H1 (cell line): ENCODE measurements at regions not wholly inside any gene's neighbourhood (a gene's known extent, or its start where the extent isn't known, plus 50 kb on each side); places are given as distances from the start of the nearest gene placed in this dataset.

Experiments used
- CTCF ChIA-PET: fragments of 300-600 bp; sonication (Branson Sonifier 250); formaldehyde crosslinking; loops from one replicate; lab custom pipeline; 2021; ENCODE audit not compliant: partially characterized antibody; lab: Charles Lee
- POLR2A ChIA-PET: fragments of 300-600 bp; sonication (Branson Sonifier 250); formaldehyde crosslinking; loops from one replicate; lab custom pipeline; 2021; ENCODE audit warnings: inconsistent platforms; ENCODE audit not compliant: partially characterized antibody; lab: Charles Lee
- DNase-seq, 2 experiments: peaks; one replicate each; pipeline versions ENCODE4 v3.0.0 to v3.0.0-alpha.2; 2010 to 2022; ENCODE audit warnings: low spot score in 2 of 2, low read depth in 1 of 2, mixed read lengths in 1 of 2
- FAIRE-seq: peaks from 2 replicates; lab custom pipeline; 2011; peaks lifted over from hg19 to GRCh38; lab: Jason Lieb, UNC
- H2AFZ ChIP-seq: 2 replicates; pipeline ENCODE4 v1.8.1; 2012; ENCODE audit warnings: low read length, inconsistent platforms
- H2AK5ac ChIP-seq: 2 replicates; pipeline ENCODE4 v1.6.1; 2013; ENCODE audit warnings: low read depth, low read length
- H2BK120ac ChIP-seq: replicated peaks from 2 replicates; pipeline ENCODE3; 2013; ENCODE audit warnings: low read depth, low read length, inconsistent platforms
- H2BK12ac ChIP-seq: 2 replicates; pipeline ENCODE4 v1.6.1; 2013; ENCODE audit warnings: low read depth, low read length
- H2BK15ac ChIP-seq: 2 replicates; pipeline ENCODE4 v1.6.1; 2013; ENCODE audit warnings: low read length
- H2BK20ac ChIP-seq: 2 replicates; pipeline ENCODE4 v1.6.1; 2013; ENCODE audit warnings: low read length
- H2BK5ac ChIP-seq: 2 replicates; pipeline ENCODE4 v1.6.1; 2013; ENCODE audit warnings: low read depth, low read length
- H3K14ac ChIP-seq: 2 replicates; pipeline ENCODE4 v1.6.1; 2013; ENCODE audit warnings: inconsistent platforms; ENCODE audit not compliant: insufficient read length
- H3K18ac ChIP-seq: 2 replicates; pipeline ENCODE4 v1.6.1; 2013; ENCODE audit warnings: low read length; ENCODE audit errors: extremely low read depth
- H3K23ac ChIP-seq: 2 replicates; pipeline ENCODE4 v1.6.1; 2013; ENCODE audit warnings: inconsistent platforms; ENCODE audit not compliant: insufficient read length
- H3K23me2 ChIP-seq: 2 replicates; pipeline ENCODE4 v1.6.1; 2013; ENCODE audit warnings: low read depth, low read length
- H3K27ac ChIP-seq: 2 replicates; pipeline ENCODE4 v1.6.1; 2011; ENCODE audit warnings: low read depth, low read length, inconsistent platforms
- H3K27me3 ChIP-seq, 4 experiments: replicated peaks in 1 of 4; 1 replicate in 1 of 4; 2 replicates in 3 of 4; pipeline versions ENCODE4 v1.6.1 to v1.8.1; 2011 to 2013; ENCODE audit warnings: low read length in 3 of 4, mild to moderate bottlenecking in 3 of 4, inconsistent platforms in 2 of 4, mixed read lengths in 2 of 4, moderate library complexity in 1 of 4; ENCODE audit not compliant: control insufficient read depth in 3 of 4, insufficient read depth in 3 of 4; ENCODE audit errors: extremely low read depth in 1 of 4
- H3K36me3 ChIP-seq, 4 experiments: 2 replicates each; pipeline versions ENCODE4 v1.6.1 to v1.8.1; 2011 to 2013; ENCODE audit warnings: mild to moderate bottlenecking in 4 of 4, low read length in 3 of 4, moderate library complexity in 2 of 4, control low read depth in 1 of 4, inconsistent platforms in 1 of 4; ENCODE audit not compliant: insufficient read depth in 4 of 4, control insufficient read depth in 2 of 4
- H3K4ac ChIP-seq: replicated peaks from 2 replicates; pipeline ENCODE3; 2013; ENCODE audit warnings: low read length, low read depth, mixed read lengths, inconsistent platforms; ENCODE audit not compliant: insufficient read length
- H3K4me1 ChIP-seq, 4 experiments: replicated peaks in 1 of 4; 1 replicate in 1 of 4; 2 replicates in 3 of 4; pipeline versions ENCODE4 v1.6.1 to v1.8.1; 2011 to 2013; ENCODE audit warnings: low read length in 3 of 4, inconsistent platforms in 2 of 4, mixed read lengths in 1 of 4; ENCODE audit not compliant: insufficient read depth in 4 of 4, control insufficient read depth in 3 of 4
- H3K4me2 ChIP-seq, 2 experiments: 2 replicates each; pipeline versions ENCODE4 v1.6.1 to v1.8.1; 2011 to 2013; ENCODE audit warnings: low read depth in 2 of 2, low read length in 2 of 2, control low read depth in 1 of 2, inconsistent platforms in 1 of 2, mild to moderate bottlenecking in 1 of 2; ENCODE audit not compliant: insufficient read depth in 1 of 2
- H3K4me3 ChIP-seq, 4 experiments: fragments of 200-600, 300-600 bp in 1 of 4; sonication (generic), shearing (Covaris generic), sonication (Bioruptor Twin) in 1 of 4; 2 replicates each; pipeline versions ENCODE4 v1.5.1 to v1.8.1; 2011 to 2016; ENCODE audit warnings: low read length in 4 of 4, low read depth in 3 of 4, control low read depth in 2 of 4, inconsistent platforms in 2 of 4, mild to moderate bottlenecking in 2 of 4, mixed read lengths in 1 of 4, moderate library complexity in 1 of 4; ENCODE audit not compliant: insufficient read depth in 2 of 4; ENCODE audit errors: extremely low read depth in 1 of 4
- H3K56ac ChIP-seq: replicated peaks from 2 replicates; pipeline ENCODE3; 2013; ENCODE audit warnings: low read depth, mild to moderate bottlenecking, mixed read lengths, low read length, inconsistent platforms; ENCODE audit not compliant: insufficient read length
- H3K79me1 ChIP-seq: 2 replicates; pipeline ENCODE4 v1.6.1; 2013; ENCODE audit warnings: low read depth, low read length, control low read depth
- H3K79me2 ChIP-seq, 2 experiments: 2 replicates each; pipeline versions ENCODE4 v1.6.1 to v1.8.1; 2012 to 2013; ENCODE audit warnings: low read length in 2 of 2, mild to moderate bottlenecking in 2 of 2, inconsistent platforms in 1 of 2; ENCODE audit not compliant: insufficient read depth in 2 of 2, control insufficient read depth in 1 of 2
- H3K9ac ChIP-seq, 4 experiments: replicated peaks in 1 of 4; 1 replicate in 1 of 4; 2 replicates in 3 of 4; pipeline versions ENCODE4 v1.6.1 to v1.8.1; 2011 to 2013; ENCODE audit warnings: low read depth in 3 of 4, low read length in 3 of 4, control low read depth in 2 of 4, mild to moderate bottlenecking in 2 of 4, moderate library complexity in 2 of 4, inconsistent platforms in 1 of 4; ENCODE audit errors: extremely low read depth in 1 of 4
- H3K9me3 ChIP-seq, 2 experiments: 2 replicates each; pipeline versions ENCODE4 v1.6.1 to v1.8.1; 2012 to 2013; ENCODE audit warnings: mild to moderate bottlenecking in 2 of 2, moderate library complexity in 2 of 2, control low read depth in 1 of 2, inconsistent platforms in 1 of 2, low read depth in 1 of 2, low read length in 1 of 2, mixed read lengths in 1 of 2; ENCODE audit not compliant: insufficient read depth in 2 of 2
- H4K20me1 ChIP-seq, 2 experiments: replicated peaks in 1 of 2; 2 replicates each; pipeline versions ENCODE3 to v1.8.1; 2011 to 2013; ENCODE audit warnings: inconsistent platforms in 2 of 2, low read length in 2 of 2, mild to moderate bottlenecking in 1 of 2; ENCODE audit not compliant: insufficient read depth in 2 of 2, control insufficient read depth in 1 of 2
- H4K5ac ChIP-seq: 2 replicates; pipeline ENCODE4 v1.6.1; 2013; ENCODE audit warnings: low read length, low read depth, mixed read lengths, inconsistent platforms; ENCODE audit not compliant: insufficient read length
- H4K8ac ChIP-seq: 2 replicates; pipeline ENCODE4 v1.8.0; 2013; ENCODE audit warnings: mild to moderate bottlenecking, moderate library complexity, low read length, inconsistent platforms; ENCODE audit not compliant: insufficient read depth; ENCODE audit errors: extremely low read depth
- H4K91ac ChIP-seq: replicated peaks from 2 replicates; pipeline ENCODE3; 2013; ENCODE audit warnings: low read length, mixed read lengths, inconsistent platforms; ENCODE audit not compliant: insufficient read length
- BRCA1 ChIP-seq: IDR thresholded peaks from 2 replicates; pipeline ENCODE4 v1.6.1; 2012; ENCODE audit warnings: low read depth, low read length, improper control_type of control experiment
- NANOG ChIP-seq: IDR thresholded peaks from 2 replicates; pipeline ENCODE4 v1.6.1; 2011; ENCODE audit warnings: low read length, low read depth, mild to moderate bottlenecking, inconsistent platforms; ENCODE audit not compliant: insufficient read depth, poor library complexity, severe bottlenecking
- PHF8 ChIP-seq: fragments of 200-600 bp; sonication (generic); conservative IDR thresholded peaks from 2 replicates; pipeline ENCODE4 v1.7.1; 2012; ENCODE audit warnings: low read depth, mild to moderate bottlenecking, inconsistent platforms, low read length, moderate library complexity
- RBBP5 ChIP-seq: IDR thresholded peaks from 2 replicates; pipeline ENCODE4 v1.7.1; 2012; ENCODE audit warnings: low read depth, mild to moderate bottlenecking, inconsistent platforms, low read length, moderate library complexity, borderline replicate concordance
- RFX5 ChIP-seq: IDR thresholded peaks from 2 replicates; pipeline ENCODE4 v1.6.1; 2011; ENCODE audit warnings: low read depth, low read length, improper control_type of control experiment, borderline replicate concordance
- RNF2 ChIP-seq: fragments of 200-900, 300-1000 bp; sonication (generic); IDR thresholded peaks from 2 replicates; pipeline ENCODE4 v1.7.1; 2016; ENCODE audit warnings: borderline replicate concordance, low read depth, mild to moderate bottlenecking, antibody characterized with exemption, low read length; ENCODE audit not compliant: poor library complexity, severe bottlenecking; ENCODE audit errors: missing control alignments
- SIRT6 ChIP-seq: IDR thresholded peaks from one replicate; pipeline ENCODE4 v1.7.1; 2012; ENCODE audit warnings: low read length, inconsistent platforms
- SRF ChIP-seq: IDR thresholded peaks from 2 replicates; pipeline ENCODE4 v1.6.1; 2011; ENCODE audit warnings: mild to moderate bottlenecking, low read depth, low read length, moderate library complexity
- YY1 ChIP-seq: IDR thresholded peaks from 2 replicates; pipeline ENCODE4 v1.6.1; 2011; ENCODE audit warnings: low read depth, mild to moderate bottlenecking, low read length
- WGBS, 2 experiments: shearing (Covaris generic) in 1 of 2; methylation state at CpG; one replicate each; pipeline versions ENCODE4 v1.1.6 to v1.1.7; 2013 to 2015; ENCODE audit warnings: low lambda C conversion rate in 2 of 2, mixed read lengths in 2 of 2, inconsistent platforms in 1 of 2, low coverage in 1 of 2, missing lambda C conversion rate in 1 of 2; ENCODE audit not compliant: insufficient replicate concordance in 2 of 2, insufficient coverage in 1 of 2, insufficient read length in 1 of 2; ENCODE audit errors: extremely low coverage in 1 of 2, missing lambda C conversion rate in 1 of 2; 5-methylcytosine and 5-hydroxymethylcytosine counted together

DNA sequence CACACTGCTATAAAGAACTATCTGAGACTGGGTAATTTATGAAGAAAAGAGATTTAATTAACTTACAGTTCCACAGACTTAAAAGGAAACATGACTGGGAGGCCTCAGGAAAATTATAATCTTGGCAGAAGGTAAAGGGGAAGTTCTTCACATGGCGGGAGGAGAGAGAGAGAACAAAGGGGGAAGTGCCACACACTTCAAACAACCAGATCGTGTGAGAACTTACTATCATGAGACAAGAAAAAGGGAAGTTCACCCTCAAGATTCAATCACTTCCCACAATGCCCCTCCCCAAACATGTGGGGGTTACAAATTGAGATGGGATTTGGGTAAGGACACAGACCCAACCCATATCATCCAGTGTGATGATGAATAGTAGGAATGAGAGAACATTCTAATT is 366.5 kb downstream of the LRFN5 start:
- Histone ChIP-seq H2AFZ (no peak overlapping the region), H3K23ac (no peak overlapping the region), H3K9me3 (0 out of 4 replicates have a peak, but pooled peaks cover 3 to 8% of the 10 kb centered on the region in 2 experiments), H3K56ac (no peak overlapping the region), H2BK120ac (no peak overlapping the region), H3K4me1 (no peaks in the 10 kb centered on the region; a peak in 1 of 7 replicates), H3K9ac (no peak overlapping the region), H3K4me2 (no peak overlapping the region), H3K23me2 (no peaks in the 10 kb centered on the region), H2BK15ac (no peak overlapping the region), H3K36me3 (no peaks in the 10 kb centered on the region), H3K4me3 (no peak overlapping the region), H2BK12ac (no peak overlapping the region), H2BK5ac (no peak overlapping the region), H3K4ac (no peak overlapping the region), H4K8ac (no peak overlapping the region), H4K20me1 (no peaks in the 10 kb centered on the region), H2AK5ac (no peak overlapping the region), H4K5ac (no peak overlapping the region), H2BK20ac (no peak overlapping the region), H3K14ac (no peak overlapping the region), H4K91ac (no peak overlapping the region), H3K27me3 (no peaks in the 10 kb centered on the region), H3K79me1 (no peaks in the 10 kb centered on the region), H3K18ac (no peak overlapping the region), H3K27ac (no peak overlapping the region), H3K79me2 (no peaks in the 10 kb centered on the region)
- WGBS, 2 experiments, result 88% methylated on average over 1 of the region's 2 CpGs; no CpG with 5 or more reads in 1 of the 2 experiments
- TF ChIP-seq YY1 (no peak), SIRT6 (no peak), RFX5 (no peak), RBBP5 (no peak), SRF (no peak), RNF2 (no peak), BRCA1 (no peak), PHF8 (no peak), NANOG (no peak)
- FAIRE-seq (no peak), DNase-seq (no peak)
- CTCF ChIA-PET, result no interaction called here
- POLR2A ChIA-PET, result no interaction called here
